GM10248 (cell line): ENCODE measurements at regions not wholly inside any gene's neighbourhood (a gene's known extent, or its start where the extent isn't known, plus 50 kb on each side); places are given as distances from the start of the nearest gene placed in this dataset.
"Not testable (repeated sequence)": the region's sequence is repeated elsewhere in the genome, so short reads cannot be mapped to it uniquely, and the experiment has no call there.

Source experiments
- CTCF ChIA-PET: fragments of 300-600 bp; sonication (Branson Sonifier 250); formaldehyde crosslinking; extraction: SDS; loops from one replicate; lab custom pipeline; 2021; ENCODE audit warnings: antibody characterized with exemption; lab: Yijun Ruan, JAX
- POLR2A ChIA-PET: fragments of 350-650 bp; sonication (Branson Sonifier 250); formaldehyde crosslinking; extraction: SDS; loops from one replicate; lab custom pipeline; 2020; ENCODE audit warnings: antibody characterized with exemption; lab: Yijun Ruan, JAX
- DNase-seq: peaks from one replicate; pipeline ENCODE4 v3.0.0; 2012; ENCODE audit errors: extremely low spot score
- CTCF ChIP-seq: IDR thresholded peaks from 2 replicates; pipeline ENCODE4 v1.5.1; 2012; ENCODE audit warnings: mild to moderate bottlenecking, low read depth; ENCODE audit errors: extremely low read depth, missing control alignments, control extremely low read depth

GRCh38 chr12:105672121-105672975 lies 341.9 kb downstream of the C12orf75 start:
- no peak for DNase-seq
- ChIA-PET CTCF (no interaction called here), POLR2A (no interaction called here)
- TF ChIP-seq CTCF, result no peak

GRCh38 chr12:105674871-105675699 lies 344.6 kb downstream of the C12orf75 start:
- CTCF ChIA-PET, result no interaction called here

GRCh38 chr12:105676694-105677093 lies 346.2 kb downstream of the C12orf75 start:
- POLR2A ChIA-PET, result no interaction called here
- TF ChIP-seq CTCF, result no peak
- DNase-seq, result no peak
- CTCF ChIA-PET, result interaction anchor here (1.4 kb wide), 1 partner anchor 10 kb away, joined by 6 read pairs; no protein-coding TSS in a partner anchor

More at GRCh38 chr12:105674871-105675699, 344.6 kb downstream of the C12orf75 start:
- TF ChIP-seq CTCF, result no peak
- POLR2A ChIA-PET, result no interaction called here
- DNase-seq, result no peak

- TF ChIP-seq CTCF, result no peak
- ChIA-PET POLR2A (no interaction called here), CTCF (interaction anchor here (0.6 kb wide), 1 partner anchor 10 kb away, joined by 3 read pairs; no protein-coding TSS in a partner anchor)
These were observed 347.2 kb downstream of the C12orf75 start for GRCh38 chr12:105677672-105678071.

GRCh38 chr12:105679982-105680381 lies 349.5 kb downstream of the C12orf75 start:
- ChIA-PET CTCF (no interaction called here), POLR2A (no interaction called here)
- no peak for DNase-seq
- no peak for TF ChIP-seq CTCF

More at GRCh38 chr12:105677672-105678071, 347.2 kb downstream of the C12orf75 start:
- DNase-seq, result no peak

GRCh38 chr12:105681341-105681740 lies 350.9 kb downstream of the C12orf75 start:
- DNase-seq, result no peak
- ChIA-PET CTCF (no interaction called here), POLR2A (no interaction called here)
- no peak for TF ChIP-seq CTCF

GRCh38 chr12:105682821-105683220 lies 352.3 kb downstream of the C12orf75 start:
- POLR2A ChIA-PET, DNase-seq, CTCF ChIA-PET: not testable (repeated sequence)

- DNase-seq, POLR2A ChIA-PET, CTCF ChIA-PET: not testable (repeated sequence)
These were observed 353.3 kb downstream of the C12orf75 start for GRCh38 chr12:105683836-105684235.
